H1 (cell line): ENCODE measurements at regions not wholly inside any gene's neighbourhood (a gene's known extent, or its start where the extent isn't known, plus 50 kb on each side); places are given as distances from the start of the nearest gene placed in this dataset.

Experiments used
- CBX8 ChIP-seq: fragments of 300-800, 300-1000 bp; sonication (generic); IDR thresholded peaks from 2 replicates; pipeline ENCODE4 v1.7.1; 2016; ENCODE audit warnings: low read depth, low read length, borderline replicate concordance
- CHD7 ChIP-seq: fragments of 300-600 bp; sonication (generic); IDR thresholded peaks from 2 replicates; pipeline ENCODE4 v1.7.1; 2012; ENCODE audit warnings: low read length, moderate library complexity, mild to moderate bottlenecking, inconsistent platforms; ENCODE audit not compliant: insufficient replicate concordance
- MAFK ChIP-seq: IDR thresholded peaks from 2 replicates; pipeline ENCODE4 v1.6.1; 2012; ENCODE audit warnings: low read depth, mild to moderate bottlenecking, improper control_type of control experiment, low read length
- NRF1 ChIP-seq: IDR thresholded peaks from 2 replicates; pipeline ENCODE4 v1.6.1; 2011; ENCODE audit warnings: mild to moderate bottlenecking, low read depth, low read length, improper control_type of control experiment
- PHF8 ChIP-seq: fragments of 200-600 bp; sonication (generic); conservative IDR thresholded peaks from 2 replicates; pipeline ENCODE4 v1.7.1; 2012; ENCODE audit warnings: low read depth, mild to moderate bottlenecking, inconsistent platforms, low read length, moderate library complexity
- SIX5 ChIP-seq: IDR thresholded peaks from 2 replicates; pipeline ENCODE4 v1.6.1; 2011; ENCODE audit warnings: mild to moderate bottlenecking, low read depth, low read length

GRCh38 chr6:54602591-54602990 is 244.0 kb upstream of the FAM83B start (continued):
- TF ChIP-seq SIX5 (no peak), NRF1 (no peak), CBX8 (no peak), MAFK (no peak), PHF8 (no peak), CHD7 (no peak)
